ENCODE measurements at regions not wholly inside any gene's neighbourhood (a gene's known extent, or its start where the extent isn't known, plus 50 kb on each side); places are given as distances from the start of the nearest gene placed in this dataset.

DNA sequence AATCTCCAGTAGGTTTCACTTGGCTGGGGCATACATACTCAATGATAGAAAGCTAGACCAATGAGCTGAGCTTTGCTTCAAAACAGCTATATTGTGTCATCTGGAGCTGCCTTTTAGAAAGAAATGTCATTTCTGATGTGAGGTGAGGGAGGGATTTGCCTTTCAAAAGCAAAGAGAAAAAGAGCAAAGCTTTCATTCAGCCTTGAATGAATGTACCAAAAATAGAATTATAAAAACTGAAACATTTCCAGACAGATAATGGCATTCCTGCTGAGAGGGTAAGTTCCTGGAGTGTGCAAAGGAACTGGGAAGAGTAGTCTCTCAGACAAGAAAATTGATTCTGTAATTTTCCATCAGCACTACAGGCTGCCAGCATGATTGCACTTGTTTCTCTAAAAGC is 710.0 kb downstream of the LRFN5 start:
- no peak for DNase-seq (ENCODE audit: low read depth in 1 of 2, low spot score in 1 of 2)
- no peak for TF ChIP-seq JUND (IDR thresholded peaks at IDR 0.05; ENCODE audit: low read depth)
- in situ Hi-C loops (cut with HindIII; ENCODE audit: low pct_unique_long_range_greater_than_20kb, low sequenced_read_pairs), result no loop called here

DNA sequence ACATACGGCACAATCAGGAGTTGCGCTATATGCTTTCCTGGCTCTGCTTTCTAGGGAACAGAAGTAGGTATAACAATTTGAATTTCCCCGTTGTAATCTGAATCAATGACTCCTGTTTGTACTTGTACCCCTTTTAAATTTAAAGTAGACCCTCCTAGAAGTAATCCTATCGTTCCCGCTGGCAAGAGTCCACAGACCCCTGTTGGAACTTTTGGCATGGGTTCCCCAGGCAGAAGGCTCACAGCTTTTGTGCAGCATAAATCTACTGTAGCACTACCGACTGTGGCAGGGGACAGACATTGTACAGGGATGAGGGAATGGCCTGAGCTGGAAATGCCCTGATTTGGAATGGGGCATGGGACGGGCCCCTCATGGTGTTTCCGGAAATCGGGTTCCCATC is 705.2 kb downstream of the LRFN5 start:
- no peak for TF ChIP-seq JUND (IDR thresholded peaks at IDR 0.05; ENCODE audit: low read depth)
- DNase-seq (ENCODE audit: low read depth in 1 of 2, low spot score in 1 of 2), result no peak
- in situ Hi-C loops (cut with HindIII; ENCODE audit: low pct_unique_long_range_greater_than_20kb, low sequenced_read_pairs), result no loop called here

DNA sequence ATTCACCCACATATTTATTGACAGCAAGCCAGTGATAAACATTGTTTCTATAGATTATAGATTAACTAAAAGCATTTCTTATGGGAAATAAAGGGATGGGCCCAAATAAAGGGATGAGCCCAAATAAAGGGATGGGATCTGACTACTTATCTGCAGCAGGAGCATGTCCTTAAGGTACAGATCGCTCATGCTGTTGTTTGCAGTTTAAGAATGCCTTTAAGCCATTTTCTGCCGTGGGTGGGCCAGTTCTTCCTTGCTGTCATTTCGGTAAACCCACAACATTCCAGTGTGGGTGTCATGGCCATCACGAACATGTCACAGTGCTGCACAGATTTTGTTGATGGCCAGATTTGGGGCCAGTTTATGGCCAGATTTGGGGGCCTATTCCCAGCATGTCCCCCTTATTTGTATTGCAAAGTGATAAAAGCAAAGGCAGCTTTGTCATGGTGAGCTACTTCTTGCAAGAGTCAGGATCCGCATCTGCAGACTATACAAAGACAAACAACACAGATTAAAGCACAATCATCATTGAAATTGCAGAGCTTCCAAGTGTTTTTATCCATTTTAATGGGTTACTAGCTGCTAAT is 700.7 kb downstream of the LRFN5 start:
- no peak for TF ChIP-seq JUND (IDR thresholded peaks at IDR 0.05; ENCODE audit: low read depth)
- in situ Hi-C loops (cut with HindIII; ENCODE audit: low pct_unique_long_range_greater_than_20kb, low sequenced_read_pairs), result no loop called here
- DNase-seq (ENCODE audit: low read depth in 1 of 2, low spot score in 1 of 2), result peak in 1 of 2 experiments; percentile 6

DNA sequence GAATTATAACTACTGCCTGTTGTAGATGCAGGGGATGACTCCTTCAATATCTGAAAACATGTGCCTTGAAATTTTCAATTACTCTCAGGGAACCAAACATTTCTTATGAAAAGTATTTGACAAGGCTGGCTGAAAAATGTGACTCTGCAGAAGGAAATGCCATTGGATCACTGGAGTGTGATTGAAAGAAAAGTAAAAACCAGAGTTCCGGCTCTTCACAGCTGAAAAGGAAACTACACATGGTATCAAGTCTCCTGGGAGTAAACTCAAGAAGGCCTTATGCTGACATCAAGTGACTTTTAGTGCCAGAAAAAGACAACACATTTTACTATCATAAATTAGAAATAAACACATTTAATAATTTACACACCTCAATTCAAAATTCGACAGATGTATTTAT is 693.0 kb downstream of the LRFN5 start:
- TF ChIP-seq JUND (IDR thresholded peaks at IDR 0.05; ENCODE audit: low read depth), result no peak
- in situ Hi-C loops (cut with HindIII; ENCODE audit: low pct_unique_long_range_greater_than_20kb, low sequenced_read_pairs), result no loop called here
- DNase-seq (ENCODE audit: low read depth in 1 of 2, low spot score in 1 of 2), result no peak

DNA sequence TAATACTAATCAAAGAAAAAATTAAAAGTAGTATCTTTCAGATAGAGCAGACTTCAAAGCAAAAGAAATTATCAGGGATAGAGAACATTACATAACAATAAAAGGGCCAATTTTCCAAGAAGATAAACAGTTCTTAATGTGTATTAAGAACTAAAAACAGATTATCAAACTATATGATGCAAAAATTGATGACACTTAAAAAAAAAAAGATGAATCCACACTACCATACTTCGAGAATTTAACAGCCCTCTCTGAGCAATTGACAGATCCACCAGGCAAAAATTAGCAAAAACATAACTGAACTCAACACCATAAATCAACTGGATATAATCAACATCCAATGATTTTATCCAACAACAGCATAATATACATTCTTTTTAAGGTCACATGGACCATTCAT is 686.5 kb downstream of the LRFN5 start:
- DNase-seq (ENCODE audit: low read depth in 1 of 2, low spot score in 1 of 2), result no peak
- in situ Hi-C loops (cut with HindIII; ENCODE audit: low pct_unique_long_range_greater_than_20kb, low sequenced_read_pairs), result no loop called here
- TF ChIP-seq JUND (IDR thresholded peaks at IDR 0.05; ENCODE audit: low read depth), result no peak

DNA sequence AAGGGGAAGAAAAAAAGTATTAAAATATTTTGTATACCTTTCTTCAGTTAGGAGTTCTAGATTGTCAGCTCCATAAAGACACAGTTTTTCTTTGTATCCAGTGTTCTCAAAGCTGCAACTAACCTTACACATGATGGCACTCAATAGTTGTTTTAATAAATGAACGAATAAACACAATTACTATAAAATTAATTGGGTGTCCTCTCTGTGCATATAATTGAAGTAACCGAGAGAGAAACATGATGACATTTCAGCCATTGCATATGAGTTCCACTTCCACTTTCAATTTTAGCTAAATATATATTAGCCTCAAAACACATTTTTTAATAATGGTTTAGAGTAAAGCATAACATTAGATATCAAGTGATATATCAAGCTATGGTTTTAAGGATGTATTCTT is 671.2 kb downstream of the LRFN5 start:
- no peak for TF ChIP-seq JUND (IDR thresholded peaks at IDR 0.05; ENCODE audit: low read depth)
- peak in 1 of 2 experiments; percentile 16 for DNase-seq (ENCODE audit: low read depth in 1 of 2, low spot score in 1 of 2)
- in situ Hi-C loops (cut with HindIII; ENCODE audit: low pct_unique_long_range_greater_than_20kb, low sequenced_read_pairs), result no loop called here

DNA sequence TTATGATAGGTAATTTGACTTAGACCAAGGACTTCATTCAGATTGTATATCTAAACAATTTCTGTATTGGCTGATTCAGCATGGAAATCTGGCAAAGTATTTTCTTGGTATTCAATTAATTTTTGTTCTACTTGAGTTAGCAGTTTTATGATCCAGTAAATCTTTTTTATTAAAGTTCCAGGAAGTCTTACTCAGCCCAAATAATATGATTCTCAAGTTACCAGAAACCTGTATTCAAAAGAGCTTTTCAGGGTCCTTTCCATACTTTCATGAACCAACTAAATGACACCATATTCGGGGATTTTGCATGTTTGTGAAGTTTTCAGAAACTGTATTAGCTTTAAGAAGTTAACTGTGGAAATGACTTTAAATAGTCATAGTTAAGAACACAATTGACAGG is 662.6 kb downstream of the LRFN5 start:
- in situ Hi-C loops (cut with HindIII; ENCODE audit: low pct_unique_long_range_greater_than_20kb, low sequenced_read_pairs), result no loop called here
- no peak for DNase-seq (ENCODE audit: low read depth in 1 of 2, low spot score in 1 of 2)
- TF ChIP-seq JUND (IDR thresholded peaks at IDR 0.05; ENCODE audit: low read depth), result no peak

DNA sequence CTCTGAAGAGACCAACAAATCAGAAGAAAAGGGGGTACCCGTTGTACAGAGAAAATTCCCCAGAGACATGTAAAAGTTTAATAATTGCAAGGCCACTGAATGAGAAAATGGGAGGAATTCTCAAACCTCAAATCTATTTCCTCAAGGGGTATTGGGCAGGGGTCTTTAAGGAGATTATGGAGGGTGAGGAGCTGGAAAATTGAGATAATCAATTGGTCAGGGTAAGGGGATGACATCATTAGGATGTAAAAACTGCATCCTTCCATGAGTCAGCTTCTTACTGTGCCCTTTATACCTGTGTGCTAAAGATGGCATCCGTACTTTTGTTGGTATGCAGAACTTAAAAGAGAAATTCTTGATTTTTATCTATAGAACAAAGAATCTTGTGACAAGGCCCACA is 641.5 kb downstream of the LRFN5 start:
- in situ Hi-C loops (cut with HindIII; ENCODE audit: low pct_unique_long_range_greater_than_20kb, low sequenced_read_pairs), result no loop called here
- no peak for TF ChIP-seq JUND (IDR thresholded peaks at IDR 0.05; ENCODE audit: low read depth)
- no peak for DNase-seq (ENCODE audit: low read depth in 1 of 2, low spot score in 1 of 2)

DNA sequence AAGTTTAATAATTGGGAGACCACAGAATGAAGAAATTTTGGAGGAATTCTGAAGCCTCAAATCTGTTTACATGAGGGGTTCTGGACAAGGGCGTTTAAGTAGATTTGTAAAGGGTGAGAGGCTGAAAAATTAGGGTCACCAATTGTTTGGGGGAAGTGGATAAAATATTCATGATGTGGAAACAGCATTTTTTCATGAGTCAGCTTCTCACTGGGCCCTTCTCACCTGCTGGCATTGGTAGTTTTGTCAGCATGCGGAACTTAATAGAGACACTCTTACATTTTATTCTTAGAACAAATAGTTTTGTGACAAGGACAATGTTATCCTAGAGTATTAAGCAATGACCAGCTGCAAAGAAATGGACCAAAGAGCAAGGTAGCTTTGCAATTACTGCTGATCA is 634.4 kb downstream of the LRFN5 start:
- DNase-seq (ENCODE audit: low read depth in 1 of 2, low spot score in 1 of 2), result no peak
- TF ChIP-seq JUND (IDR thresholded peaks at IDR 0.05; ENCODE audit: low read depth), result no peak
- in situ Hi-C loops (cut with HindIII; ENCODE audit: low pct_unique_long_range_greater_than_20kb, low sequenced_read_pairs), result no loop called here

DNA sequence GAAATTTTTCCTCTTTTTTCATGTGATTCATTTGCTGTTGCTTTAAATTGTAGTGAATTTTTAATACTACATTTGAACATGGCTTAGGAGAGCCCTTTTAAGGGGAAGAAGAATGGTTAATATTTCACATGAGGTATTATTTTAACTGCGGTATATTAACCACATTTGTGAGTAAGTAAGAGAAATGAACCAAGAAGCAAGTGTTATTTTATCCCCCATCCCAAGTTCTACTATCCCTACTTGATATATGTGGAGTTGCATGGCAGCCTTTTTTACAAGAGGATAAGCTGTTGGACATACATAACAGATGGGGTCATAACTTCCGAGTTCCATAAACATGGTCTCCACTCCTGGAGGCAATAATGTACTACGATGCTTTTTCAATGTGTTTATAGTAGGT is 623.3 kb downstream of the LRFN5 start:
- no peak for TF ChIP-seq JUND (IDR thresholded peaks at IDR 0.05; ENCODE audit: low read depth)
- no peak for DNase-seq (ENCODE audit: low read depth in 1 of 2, low spot score in 1 of 2)
- in situ Hi-C loops (cut with HindIII; ENCODE audit: low pct_unique_long_range_greater_than_20kb, low sequenced_read_pairs), result no loop called here

DNA sequence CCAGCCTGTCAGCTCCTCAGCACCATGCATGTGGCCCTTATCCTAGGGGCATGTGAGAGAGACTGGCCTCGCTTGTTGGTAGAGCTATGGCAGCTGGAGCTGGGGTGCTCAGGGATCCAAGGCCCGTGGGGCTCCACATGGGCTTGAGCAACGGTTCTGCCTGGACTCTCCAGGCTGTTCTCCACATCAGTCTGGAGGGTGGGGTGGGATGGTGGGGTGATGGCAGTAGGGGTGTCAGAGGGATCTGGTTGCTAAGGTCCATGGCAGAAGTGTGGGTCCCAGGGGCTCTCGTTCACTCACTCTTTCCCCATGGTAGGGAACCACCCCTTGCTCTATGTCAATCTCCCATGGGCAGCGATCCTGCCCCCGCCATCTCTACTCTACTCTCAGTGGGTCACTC is 622.6 kb downstream of the LRFN5 start:
- no peak for DNase-seq (ENCODE audit: low read depth in 1 of 2, low spot score in 1 of 2)
- no peak for TF ChIP-seq JUND (IDR thresholded peaks at IDR 0.05; ENCODE audit: low read depth)
- in situ Hi-C loops (cut with HindIII; ENCODE audit: low pct_unique_long_range_greater_than_20kb, low sequenced_read_pairs), result no loop called here

DNA sequence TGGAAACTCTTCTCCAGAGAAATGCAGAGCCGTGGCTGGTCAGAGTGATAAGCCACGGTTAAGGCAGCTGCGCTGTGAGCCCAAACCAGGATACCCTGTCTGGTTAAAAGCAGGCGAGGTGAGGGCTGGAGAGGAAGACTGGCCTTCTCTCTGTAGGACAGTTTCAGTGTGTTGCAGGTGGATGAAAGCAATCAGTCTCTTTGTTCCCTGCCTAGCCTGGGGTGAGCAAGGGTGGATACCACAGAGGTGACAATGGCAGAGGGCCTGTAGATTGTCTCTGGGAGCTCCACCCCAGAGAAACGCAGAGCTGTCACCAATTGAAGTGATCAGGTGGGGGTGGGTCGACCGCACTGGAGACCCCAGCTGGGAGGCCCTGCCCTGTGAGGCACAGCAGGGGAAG is 621.9 kb downstream of the LRFN5 start:
- no peak for DNase-seq (ENCODE audit: low read depth in 1 of 2, low spot score in 1 of 2)
- TF ChIP-seq JUND (IDR thresholded peaks at IDR 0.05; ENCODE audit: low read depth), result no peak
- in situ Hi-C loops (cut with HindIII; ENCODE audit: low pct_unique_long_range_greater_than_20kb, low sequenced_read_pairs), result no loop called here

DNA sequence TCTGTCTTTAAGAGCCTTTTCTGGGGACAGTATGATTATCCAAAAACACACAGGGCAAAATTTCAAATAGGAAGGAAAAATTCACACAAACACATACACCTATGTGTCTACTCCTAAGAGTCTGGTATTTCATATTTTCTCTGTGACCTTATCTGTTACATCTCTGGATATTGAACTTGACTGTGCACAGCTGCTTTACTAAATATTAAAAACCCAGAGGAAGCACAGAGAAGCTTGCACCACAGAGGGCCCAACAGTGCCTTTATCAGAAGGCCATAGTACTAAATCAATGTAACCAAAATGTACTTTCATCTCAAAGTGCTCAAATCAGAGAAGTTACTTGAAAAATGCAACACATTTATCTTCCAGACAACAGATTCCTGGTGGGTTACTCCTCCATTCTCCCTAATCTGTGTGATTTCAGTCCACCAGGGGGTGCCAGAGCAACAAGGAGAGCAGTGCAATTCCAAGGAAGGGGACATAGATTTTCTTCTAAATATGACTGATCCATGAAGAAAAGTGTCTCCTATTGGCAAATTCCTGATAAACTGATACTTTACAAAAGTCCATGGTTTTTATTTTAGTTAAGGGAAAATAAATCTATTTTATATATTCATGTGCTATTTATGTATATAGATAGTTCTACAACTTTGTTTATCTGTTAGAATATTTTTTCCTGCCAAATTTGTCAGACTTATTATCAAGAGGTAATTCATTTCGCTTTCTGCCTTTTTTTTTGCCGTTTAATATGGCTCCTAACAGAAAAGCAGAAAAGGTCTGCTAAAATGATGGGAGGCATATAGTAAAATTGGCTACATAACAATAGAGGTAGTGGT is 617.6 kb downstream of the LRFN5 start:
- DNase-seq (ENCODE audit: low read depth in 1 of 2, low spot score in 1 of 2), result peak; percentile 16 to 83
- in situ Hi-C loops (cut with HindIII; ENCODE audit: low pct_unique_long_range_greater_than_20kb, low sequenced_read_pairs), result no loop called here
- TF ChIP-seq JUND (IDR thresholded peaks at IDR 0.05; ENCODE audit: low read depth), result no peak
